SK-N-SH (cell line): ENCODE measurements at regions not wholly inside any gene's neighbourhood (a gene's known extent, or its start where the extent isn't known, plus 50 kb on each side); places are given as distances from the start of the nearest gene placed in this dataset.

Experiments
- ELF1 ChIP-seq: IDR thresholded peaks from 2 replicates; pipeline ENCODE4 v1.4.0; 2012
- FOXJ3 ChIP-seq: sonication (generic); formaldehyde crosslinking; IDR thresholded peaks from 2 replicates; pipeline ENCODE4 v1.5.1; 2020; ENCODE audit warnings: mild to moderate bottlenecking, missing genetic modification reagents
- GABPA ChIP-seq: IDR thresholded peaks from 2 replicates; pipeline ENCODE4 v1.4.0; 2012; ENCODE audit warnings: low read depth, mild to moderate bottlenecking
- JUND ChIP-seq: IDR thresholded peaks from 2 replicates; pipeline ENCODE4 v1.4.0; 2012
- MXI1 ChIP-seq: IDR thresholded peaks from 2 replicates; pipeline ENCODE4 v1.6.1; 2012; ENCODE audit warnings: mild to moderate bottlenecking, low read depth, low read length, improper control_type of control experiment
- NFIC ChIP-seq: IDR thresholded peaks from 2 replicates; pipeline ENCODE4 v1.4.0; 2012; ENCODE audit warnings: borderline replicate concordance
- NRF1 ChIP-seq: IDR thresholded peaks from 2 replicates; pipeline ENCODE4 v1.6.1; 2012; ENCODE audit warnings: low read depth, mild to moderate bottlenecking, low read length
- POLR2AphosphoS5 ChIP-seq: IDR thresholded peaks from 2 replicates; pipeline ENCODE4 v1.6.1; 2012; ENCODE audit warnings: low read depth, low read length
- RAD21 ChIP-seq: IDR thresholded peaks from 2 replicates; pipeline ENCODE4 v1.6.1; 2012; ENCODE audit warnings: mild to moderate bottlenecking, low read length
- RCOR1 ChIP-seq: fragments of 150-350 bp; IDR thresholded peaks from 2 replicates; pipeline ENCODE4 v1.6.1; 2017; ENCODE audit warnings: antibody characterized with exemption, low read length
- RFX5 ChIP-seq: IDR thresholded peaks from 2 replicates; pipeline ENCODE4 v1.6.1; 2012; ENCODE audit warnings: mild to moderate bottlenecking, improper control_type of control experiment, low read length
- RXRA ChIP-seq: IDR thresholded peaks from 2 replicates; pipeline ENCODE4 v1.4.0; 2012; ENCODE audit warnings: low read depth, mild to moderate bottlenecking, borderline replicate concordance
- YY1 ChIP-seq: IDR thresholded peaks from 2 replicates; pipeline ENCODE4 v1.4.0; 2012; ENCODE audit warnings: low read depth, mild to moderate bottlenecking
- TF ChIP-seq, protein P1 (sequence below): fragments of 150-350 bp; IDR thresholded peaks from 2 replicates; pipeline ENCODE4 v1.6.1; 2017; ENCODE audit warnings: antibody characterized with exemption, low read length, low read depth, borderline replicate concordance
- TF ChIP-seq, protein P2 (sequence below): IDR thresholded peaks from 2 replicates; pipeline ENCODE4 v1.4.0; 2012; ENCODE audit warnings: low read depth, borderline replicate concordance
- TF ChIP-seq, protein P3 (sequence below): IDR thresholded peaks from 2 replicates; pipeline ENCODE4; 2012
- TF ChIP-seq, protein P4 (sequence below): fragments of 150-350 bp; IDR thresholded peaks from 2 replicates; pipeline ENCODE4 v1.6.1; 2016; ENCODE audit warnings: mild to moderate bottlenecking, low read depth, low read length

DNA sequence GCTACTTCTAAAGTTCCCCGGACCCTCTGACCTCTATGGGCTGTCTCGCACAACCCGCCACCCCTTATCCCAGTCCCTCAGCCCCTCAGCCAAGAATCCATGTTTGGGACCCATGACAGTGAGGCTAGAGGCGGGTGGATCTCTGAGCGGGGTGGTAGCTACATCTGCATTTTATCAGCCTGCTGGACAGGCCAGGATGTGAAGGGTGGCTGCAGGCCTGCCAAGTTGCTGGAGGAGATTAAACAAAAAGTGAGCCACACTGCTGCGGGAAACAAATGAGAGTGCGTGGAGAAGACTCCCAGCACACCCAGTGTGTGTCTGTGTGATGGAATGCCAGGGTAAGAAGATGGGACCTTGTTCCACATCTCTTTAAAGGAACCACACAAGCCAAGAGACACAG, 51.1 kb upstream of the SPATA12 start (continued):
- TF ChIP-seq, protein P1, sequence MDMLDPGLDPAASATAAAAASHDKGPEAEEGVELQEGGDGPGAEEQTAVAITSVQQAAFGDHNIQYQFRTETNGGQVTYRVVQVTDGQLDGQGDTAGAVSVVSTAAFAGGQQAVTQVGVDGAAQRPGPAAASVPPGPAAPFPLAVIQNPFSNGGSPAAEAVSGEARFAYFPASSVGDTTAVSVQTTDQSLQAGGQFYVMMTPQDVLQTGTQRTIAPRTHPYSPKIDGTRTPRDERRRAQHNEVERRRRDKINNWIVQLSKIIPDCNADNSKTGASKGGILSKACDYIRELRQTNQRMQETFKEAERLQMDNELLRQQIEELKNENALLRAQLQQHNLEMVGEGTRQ: no peak
- no peak for TF ChIP-seq NRF1
- TF ChIP-seq ELF1: no peak
- no peak for TF ChIP-seq RXRA
- TF ChIP-seq RCOR1: peak; percentile 63; the same call in 1 of the 2 replicates
- no peak for TF ChIP-seq MXI1
- TF ChIP-seq RAD21: peak; percentile 4; the same call in 1 of the 2 replicates
- no peak for TF ChIP-seq YY1
- no peak for TF ChIP-seq POLR2AphosphoS5
- TF ChIP-seq, protein P2, sequence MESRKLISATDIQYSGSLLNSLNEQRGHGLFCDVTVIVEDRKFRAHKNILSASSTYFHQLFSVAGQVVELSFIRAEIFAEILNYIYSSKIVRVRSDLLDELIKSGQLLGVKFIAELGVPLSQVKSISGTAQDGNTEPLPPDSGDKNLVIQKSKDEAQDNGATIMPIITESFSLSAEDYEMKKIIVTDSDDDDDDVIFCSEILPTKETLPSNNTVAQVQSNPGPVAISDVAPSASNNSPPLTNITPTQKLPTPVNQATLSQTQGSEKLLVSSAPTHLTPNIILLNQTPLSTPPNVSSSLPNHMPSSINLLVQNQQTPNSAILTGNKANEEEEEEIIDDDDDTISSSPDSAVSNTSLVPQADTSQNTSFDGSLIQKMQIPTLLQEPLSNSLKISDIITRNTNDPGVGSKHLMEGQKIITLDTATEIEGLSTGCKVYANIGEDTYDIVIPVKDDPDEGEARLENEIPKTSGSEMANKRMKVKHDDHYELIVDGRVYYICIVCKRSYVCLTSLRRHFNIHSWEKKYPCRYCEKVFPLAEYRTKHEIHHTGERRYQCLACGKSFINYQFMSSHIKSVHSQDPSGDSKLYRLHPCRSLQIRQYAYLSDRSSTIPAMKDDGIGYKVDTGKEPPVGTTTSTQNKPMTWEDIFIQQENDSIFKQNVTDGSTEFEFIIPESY: no peak
- TF ChIP-seq, protein P3, sequence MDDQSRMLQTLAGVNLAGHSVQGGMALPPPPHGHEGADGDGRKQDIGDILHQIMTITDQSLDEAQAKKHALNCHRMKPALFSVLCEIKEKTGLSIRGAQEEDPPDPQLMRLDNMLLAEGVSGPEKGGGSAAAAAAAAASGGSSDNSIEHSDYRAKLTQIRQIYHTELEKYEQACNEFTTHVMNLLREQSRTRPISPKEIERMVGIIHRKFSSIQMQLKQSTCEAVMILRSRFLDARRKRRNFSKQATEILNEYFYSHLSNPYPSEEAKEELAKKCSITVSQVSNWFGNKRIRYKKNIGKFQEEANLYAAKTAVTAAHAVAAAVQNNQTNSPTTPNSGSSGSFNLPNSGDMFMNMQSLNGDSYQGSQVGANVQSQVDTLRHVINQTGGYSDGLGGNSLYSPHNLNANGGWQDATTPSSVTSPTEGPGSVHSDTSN: peak; percentile 71
- TF ChIP-seq, protein P4, sequence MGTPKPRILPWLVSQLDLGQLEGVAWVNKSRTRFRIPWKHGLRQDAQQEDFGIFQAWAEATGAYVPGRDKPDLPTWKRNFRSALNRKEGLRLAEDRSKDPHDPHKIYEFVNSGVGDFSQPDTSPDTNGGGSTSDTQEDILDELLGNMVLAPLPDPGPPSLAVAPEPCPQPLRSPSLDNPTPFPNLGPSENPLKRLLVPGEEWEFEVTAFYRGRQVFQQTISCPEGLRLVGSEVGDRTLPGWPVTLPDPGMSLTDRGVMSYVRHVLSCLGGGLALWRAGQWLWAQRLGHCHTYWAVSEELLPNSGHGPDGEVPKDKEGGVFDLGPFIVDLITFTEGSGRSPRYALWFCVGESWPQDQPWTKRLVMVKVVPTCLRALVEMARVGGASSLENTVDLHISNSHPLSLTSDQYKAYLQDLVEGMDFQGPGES: no peak
- no peak for TF ChIP-seq JUND
- no peak for TF ChIP-seq FOXJ3 (CRISPR knock-in tag)
- TF ChIP-seq RFX5: no peak
- no peak; the same call in 1 of the 2 replicates for TF ChIP-seq NFIC
- TF ChIP-seq GABPA: no peak
- TF ChIP-seq, all 33 proteins: peak for 6
